ENCODE measurements at regions not wholly inside any gene's neighbourhood (a gene's known extent, or its start where the extent isn't known, plus 50 kb on each side); places are given as distances from the start of the nearest gene placed in this dataset.
A peak's percentile ranks its signal among the peaks of the same experiment; 100 is the strongest.
"Not testable (repeated sequence)": the region's sequence is repeated elsewhere in the genome, so short reads cannot be mapped to it uniquely, and the experiment has no call there.

DNA sequence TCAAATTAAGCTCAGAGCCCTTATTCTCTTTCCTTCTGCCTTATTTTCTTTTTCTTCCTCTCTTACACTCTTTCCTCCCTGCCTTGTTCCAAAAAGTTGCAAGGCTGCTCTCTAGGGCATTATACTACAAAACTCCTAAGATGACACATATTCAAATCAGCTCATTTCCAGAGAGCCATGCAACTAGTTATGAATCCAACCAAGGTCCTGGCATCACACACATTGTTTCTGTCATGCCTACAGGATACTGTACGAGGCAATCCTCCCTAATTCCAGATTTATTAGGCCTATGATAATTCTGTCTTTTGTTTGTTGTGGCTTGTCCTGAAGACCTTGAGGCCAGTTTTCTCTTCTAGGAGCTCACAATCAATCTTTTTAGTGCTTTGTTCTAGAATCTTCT lies 87.0 kb upstream of the TBCA start:
- POLR2A ChIA-PET, result no interaction called here

DNA sequence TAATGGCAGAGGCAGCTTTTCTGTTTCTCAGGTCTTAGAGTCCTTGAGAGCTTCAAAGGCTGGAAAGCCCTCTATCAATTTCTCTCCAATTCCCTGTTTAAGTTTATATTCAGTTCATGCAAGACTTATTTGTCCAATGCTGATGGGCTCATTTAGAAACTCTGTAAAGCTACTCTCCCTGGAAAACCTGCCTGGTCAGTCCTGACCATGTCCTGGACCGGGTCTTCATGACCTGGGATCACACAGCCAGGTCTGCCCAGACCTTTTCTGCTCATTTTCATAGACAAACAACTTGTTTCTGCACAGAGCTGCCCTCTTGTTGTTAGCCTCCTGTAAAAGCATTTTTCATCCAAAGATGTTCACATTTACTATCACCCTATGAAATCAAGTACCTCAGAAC lies 85.4 kb upstream of the TBCA start:
- Histone ChIP-seq H3K4me3 (ENCODE audit: control insufficient read depth in 1 of 7, extremely low read depth in 1 of 7, insufficient read depth in 4 of 7, low read depth in 2 of 7, low read length in 6 of 7) (no peak overlapping the region), H3K27me3 (replicated peaks in 2 of 5; ENCODE audit: control insufficient read depth in 4 of 5, insufficient read depth in 5 of 5, low read length in 4 of 5) (peaks cover 0 to 8% (median 0%) of the 10 kb centered on the region in 5 experiments), H3K4me1 (ENCODE audit: control extremely low read depth in 1 of 4, control insufficient read depth in 4 of 4, insufficient read depth in 4 of 4, low read length in 3 of 4) (no peaks in the 10 kb centered on the region), H3K36me3 (ENCODE audit: control insufficient read depth in 4 of 4, insufficient read depth in 4 of 4, low read length in 3 of 4) (no peaks in the 10 kb centered on the region), H3K27ac (ENCODE audit: insufficient read depth in 1 of 2, low read depth in 1 of 2, low read length in 2 of 2, poor library complexity in 1 of 2, severe bottlenecking in 2 of 2) (no peak overlapping the region), H3K9me3 (ENCODE audit: control extremely low read depth in 1 of 5, control insufficient read depth in 4 of 5, insufficient read depth in 2 of 5, low read depth in 1 of 5, low read length in 4 of 5) (no peaks in the 10 kb centered on the region)
- 100% methylated on average over 1 of the region's 1 CpG for WGBS (ENCODE audit: insufficient coverage)
- CTCF ChIA-PET, result interaction anchor here (1.0 to 1.1 kb wide), 2 partner anchors 14 to 111 kb away, joined by 3 to 4 read pairs; no protein-coding TSS in a partner anchor
- POLR2A ChIA-PET, result no interaction called here
- no peak for DNase-seq

More for the DNA sequence above, 87.0 kb upstream of the TBCA start:
- Histone ChIP-seq H3K27ac (ENCODE audit: insufficient read depth in 1 of 2, low read depth in 1 of 2, low read length in 2 of 2, poor library complexity in 1 of 2, severe bottlenecking in 2 of 2) (no peak overlapping the region), H3K4me3 (ENCODE audit: control insufficient read depth in 1 of 7, extremely low read depth in 1 of 7, insufficient read depth in 4 of 7, low read depth in 2 of 7, low read length in 6 of 7) (no peak overlapping the region), H3K9me3 (ENCODE audit: control extremely low read depth in 1 of 5, control insufficient read depth in 4 of 5, insufficient read depth in 2 of 5, low read depth in 1 of 5, low read length in 4 of 5) (no peaks in the 10 kb centered on the region), H3K36me3 (ENCODE audit: control insufficient read depth in 4 of 4, insufficient read depth in 4 of 4, low read length in 3 of 4) (no peaks in the 10 kb centered on the region), H3K4me1 (ENCODE audit: control extremely low read depth in 1 of 4, control insufficient read depth in 4 of 4, insufficient read depth in 4 of 4, low read length in 3 of 4) (peaks cover 0 to 2% (median 0%) of the 10 kb centered on the region in 4 experiments), H3K27me3 (replicated peaks in 2 of 5; ENCODE audit: control insufficient read depth in 4 of 5, insufficient read depth in 5 of 5, low read length in 4 of 5) (peaks cover 0 to 3% (median 0%) of the 10 kb centered on the region in 5 experiments)
- no peak for DNase-seq
- no CpG with 5 or more reads among the region's 1 CpG for WGBS (ENCODE audit: insufficient coverage)
- CTCF ChIA-PET, result interaction anchor here (0.7 to 1.8 kb wide), 4 partner anchors 9 to 217 kb away, joined by 3 to 9 read pairs (median 4); no protein-coding TSS in a partner anchor

DNA sequence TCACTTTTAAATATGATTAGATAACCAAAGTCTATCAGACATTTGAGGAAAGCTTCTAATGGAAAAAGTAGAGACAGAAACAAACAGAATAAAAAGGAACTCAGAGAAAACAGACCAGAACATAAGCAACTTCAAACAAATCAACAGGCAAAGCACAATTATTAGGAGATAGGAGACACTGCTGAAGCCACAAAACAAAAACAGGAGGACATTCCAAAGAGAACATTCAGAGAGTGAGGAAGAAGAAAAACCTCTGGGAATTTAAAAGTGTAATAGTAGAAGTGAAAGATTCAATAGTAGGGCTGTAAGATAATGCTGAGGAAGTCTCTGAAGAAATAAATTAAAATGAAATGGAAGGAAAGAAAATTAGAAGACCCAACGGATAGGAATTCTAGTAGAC lies 83.2 kb upstream of the TBCA start:
- CTCF ChIA-PET, result no interaction called here
- POLR2A ChIA-PET, result no interaction called here
- no peak for DNase-seq
- WGBS (ENCODE audit: insufficient coverage), result no CpG with 5 or more reads among the region's 1 CpG
- Histone ChIP-seq H3K9me3 (ENCODE audit: control extremely low read depth in 1 of 5, control insufficient read depth in 4 of 5, insufficient read depth in 2 of 5, low read depth in 1 of 5, low read length in 4 of 5) (no peaks in the 10 kb centered on the region), H3K27me3 (replicated peaks in 2 of 5; ENCODE audit: control insufficient read depth in 4 of 5, insufficient read depth in 5 of 5, low read length in 4 of 5) (peaks cover 0 to 21% (median 1%) of the 10 kb centered on the region in 5 experiments), H3K27ac (ENCODE audit: insufficient read depth in 1 of 2, low read depth in 1 of 2, low read length in 2 of 2, poor library complexity in 1 of 2, severe bottlenecking in 2 of 2) (no peak overlapping the region), H3K4me1 (ENCODE audit: control extremely low read depth in 1 of 4, control insufficient read depth in 4 of 4, insufficient read depth in 4 of 4, low read length in 3 of 4) (no peaks in the 10 kb centered on the region), H3K4me3 (ENCODE audit: control insufficient read depth in 1 of 7, extremely low read depth in 1 of 7, insufficient read depth in 4 of 7, low read depth in 2 of 7, low read length in 6 of 7) (no peak overlapping the region), H3K36me3 (ENCODE audit: control insufficient read depth in 4 of 4, insufficient read depth in 4 of 4, low read length in 3 of 4) (no peaks in the 10 kb centered on the region)

DNA sequence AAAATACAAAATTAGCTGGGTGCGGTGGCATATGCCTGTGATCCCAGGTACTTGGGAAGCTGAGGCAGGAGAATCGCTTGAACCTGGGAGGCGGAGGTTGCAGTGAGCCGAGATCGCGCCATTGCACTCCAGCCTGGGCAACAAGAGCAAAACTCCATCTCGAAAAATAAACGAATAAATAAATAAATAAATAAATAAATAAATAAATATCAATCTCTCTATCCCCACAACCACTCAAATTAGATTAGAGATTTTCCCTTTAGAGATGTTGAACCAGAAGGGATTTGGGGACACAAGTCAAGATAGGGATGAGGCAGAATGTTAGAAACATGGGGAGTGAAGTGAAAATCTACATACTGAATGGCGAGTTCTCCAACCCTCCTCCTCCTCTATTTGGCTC lies 82.5 kb upstream of the TBCA start:
- CTCF ChIA-PET; DNase-seq; POLR2A ChIA-PET; H3K4me3 ChIP-seq (ENCODE audit: control insufficient read depth in 1 of 7, extremely low read depth in 1 of 7, insufficient read depth in 4 of 7, low read depth in 2 of 7, low read length in 6 of 7); H3K9me3 ChIP-seq (ENCODE audit: control extremely low read depth in 1 of 5, control insufficient read depth in 4 of 5, insufficient read depth in 2 of 5, low read depth in 1 of 5, low read length in 4 of 5); H3K4me1 ChIP-seq (ENCODE audit: control extremely low read depth in 1 of 4, control insufficient read depth in 4 of 4, insufficient read depth in 4 of 4, low read length in 3 of 4); H3K27ac ChIP-seq (ENCODE audit: insufficient read depth in 1 of 2, low read depth in 1 of 2, low read length in 2 of 2, poor library complexity in 1 of 2, severe bottlenecking in 2 of 2); H3K36me3 ChIP-seq (ENCODE audit: control insufficient read depth in 4 of 4, insufficient read depth in 4 of 4, low read length in 3 of 4): not testable (repeated sequence)
- 92% methylated on average over 2 of the region's 9 CpGs for WGBS (ENCODE audit: insufficient coverage)
- H3K27me3 ChIP-seq (replicated peaks in 2 of 5; ENCODE audit: control insufficient read depth in 4 of 5, insufficient read depth in 5 of 5, low read length in 4 of 5), result peaks cover 0 to 26% (median 5%) of the 10 kb centered on the region in 5 experiments

DNA sequence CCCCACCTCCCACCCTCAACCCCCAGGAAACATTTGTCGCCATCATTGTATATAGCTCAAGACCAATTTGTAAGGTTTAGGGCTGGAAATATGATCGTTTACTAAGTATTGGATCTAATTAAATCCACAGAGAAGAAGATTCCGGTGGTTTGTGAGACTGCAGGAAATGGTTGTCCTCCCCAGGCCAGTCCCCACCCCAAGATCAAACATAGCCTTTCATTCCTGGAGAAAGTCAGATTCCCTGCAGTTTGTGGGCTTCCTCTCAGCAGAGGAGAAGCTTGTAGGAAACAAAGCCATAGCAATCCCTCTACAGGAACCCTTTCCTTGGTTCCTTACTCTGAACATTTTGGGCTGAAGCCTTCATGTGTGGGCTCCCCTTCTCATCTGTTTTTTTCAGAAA lies 79.2 kb upstream of the TBCA start:
- no peak overlapping the region for H3K27ac ChIP-seq (ENCODE audit: insufficient read depth in 1 of 2, low read depth in 1 of 2, low read length in 2 of 2, poor library complexity in 1 of 2, severe bottlenecking in 2 of 2)
- no peak for DNase-seq
- H3K9me3 ChIP-seq (ENCODE audit: control extremely low read depth in 1 of 5, control insufficient read depth in 4 of 5, insufficient read depth in 2 of 5, low read depth in 1 of 5, low read length in 4 of 5), result peaks cover 0 to 4% (median 0%) of the 10 kb centered on the region in 5 experiments
- WGBS (ENCODE audit: insufficient coverage), result 100% methylated on average over 1 of the region's 3 CpGs
- H3K4me1 ChIP-seq (ENCODE audit: control extremely low read depth in 1 of 4, control insufficient read depth in 4 of 4, insufficient read depth in 4 of 4, low read length in 3 of 4), result peaks cover 3 to 21% (median 16%) of the 10 kb centered on the region in 4 experiments
- H3K4me3 ChIP-seq (ENCODE audit: control insufficient read depth in 1 of 7, extremely low read depth in 1 of 7, insufficient read depth in 4 of 7, low read depth in 2 of 7, low read length in 6 of 7), result no peak overlapping the region
- ChIA-PET CTCF (interaction anchor here (0.7 kb wide), 1 partner anchor 12 kb away, joined by 4 read pairs; no protein-coding TSS in a partner anchor), POLR2A (no interaction called here)
- H3K36me3 ChIP-seq (ENCODE audit: control insufficient read depth in 4 of 4, insufficient read depth in 4 of 4, low read length in 3 of 4), result no peaks in the 10 kb centered on the region
- peaks cover 0 to 58% (median 5%) of the 10 kb centered on the region in 5 experiments for H3K27me3 ChIP-seq (replicated peaks in 2 of 5; ENCODE audit: control insufficient read depth in 4 of 5, insufficient read depth in 5 of 5, low read length in 4 of 5)

DNA sequence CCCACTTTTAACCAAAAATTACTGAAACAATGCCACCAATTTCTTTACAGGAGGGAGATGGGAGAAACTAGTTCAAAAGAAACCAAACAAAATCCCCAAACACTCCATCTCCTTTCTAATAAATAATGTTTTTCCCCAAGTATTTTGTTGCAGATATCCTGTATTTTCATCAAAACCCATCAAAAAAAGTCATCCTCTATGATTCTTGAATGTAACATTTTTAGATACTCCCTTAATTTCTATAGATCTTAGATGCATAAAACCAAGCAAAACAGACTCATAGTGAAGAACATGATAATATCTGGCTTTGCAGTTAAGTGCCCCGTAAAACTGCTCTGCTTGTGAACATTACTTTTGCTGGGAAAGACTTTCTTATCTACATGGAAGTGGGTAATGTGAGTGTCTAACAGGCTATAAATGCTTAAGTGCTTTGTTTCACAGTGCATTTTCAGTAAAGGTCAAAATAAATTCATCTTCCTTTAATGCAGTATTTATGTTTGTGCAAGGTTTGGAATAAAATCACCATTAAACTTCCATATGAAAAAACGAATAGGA lies 77.3 kb upstream of the TBCA start:
- Histone ChIP-seq H3K9me3 (ENCODE audit: control extremely low read depth in 1 of 5, control insufficient read depth in 4 of 5, insufficient read depth in 2 of 5, low read depth in 1 of 5, low read length in 4 of 5) (peaks cover 0 to 4% (median 0%) of the 10 kb centered on the region in 5 experiments), H3K4me3 (ENCODE audit: control insufficient read depth in 1 of 7, extremely low read depth in 1 of 7, insufficient read depth in 4 of 7, low read depth in 2 of 7, low read length in 6 of 7) (no peak overlapping the region), H3K27ac (ENCODE audit: insufficient read depth in 1 of 2, low read depth in 1 of 2, low read length in 2 of 2, poor library complexity in 1 of 2, severe bottlenecking in 2 of 2) (no peak overlapping the region), H3K27me3 (replicated peaks in 2 of 5; ENCODE audit: control insufficient read depth in 4 of 5, insufficient read depth in 5 of 5, low read length in 4 of 5) (peaks cover 0 to 76% (median 5%) of the 10 kb centered on the region in 5 experiments), H3K36me3 (ENCODE audit: control insufficient read depth in 4 of 4, insufficient read depth in 4 of 4, low read length in 3 of 4) (no peaks in the 10 kb centered on the region), H3K4me1 (ENCODE audit: control extremely low read depth in 1 of 4, control insufficient read depth in 4 of 4, insufficient read depth in 4 of 4, low read length in 3 of 4) (peaks cover 3 to 21% (median 16%) of the 10 kb centered on the region in 4 experiments)
- DNase-seq, result peak in 1 of 3 donors; percentile 10
- 50% methylated on average over 1 of the region's 2 CpGs for WGBS (ENCODE audit: insufficient coverage)
- ChIA-PET CTCF (interaction anchor here (0.7 to 0.9 kb wide), 2 partner anchors 10 to 145 kb away, joined by 3 read pairs; no protein-coding TSS in a partner anchor), POLR2A (interaction anchor here (0.6 kb wide), 1 partner anchor 121 kb away, joined by 3 read pairs; no protein-coding TSS in a partner anchor)

Measured in common myeloid progenitor, CD34-positive (primary cell).